ENCODE measurements at regions not wholly inside any gene's neighbourhood (a gene's known extent, or its start where the extent isn't known, plus 50 kb on each side); places are given as distances from the start of the nearest gene placed in this dataset.
A peak's percentile ranks its signal among the peaks of the same experiment; 100 is the strongest.
"Not testable (repeated sequence)": the region's sequence is repeated elsewhere in the genome, so short reads cannot be mapped to it uniquely, and the experiment has no call there.

DNA sequence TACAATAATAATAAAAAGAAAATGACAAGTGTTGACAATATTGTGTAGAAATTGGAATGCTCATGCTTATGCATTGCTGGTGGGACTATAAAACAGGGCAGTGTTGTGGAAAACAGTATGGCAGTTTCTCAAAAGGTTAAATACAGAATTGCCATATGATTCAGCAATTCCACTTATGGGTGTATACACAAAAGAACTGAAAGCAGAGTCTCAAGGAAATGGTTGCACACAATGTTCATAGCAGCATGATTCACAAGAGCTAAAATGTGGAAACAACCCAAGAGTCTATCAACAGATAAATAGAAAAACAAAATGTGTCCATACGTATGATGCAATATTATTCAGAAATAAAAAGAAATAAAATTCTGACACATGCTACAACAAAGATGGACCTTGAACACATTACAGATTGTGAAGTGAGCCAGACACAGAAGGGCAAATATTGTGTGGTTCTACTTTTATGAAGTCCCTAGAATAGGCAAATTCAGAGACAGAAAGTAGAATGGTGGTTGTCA is 64.8 kb upstream of the GRM8 start:
- ChIA-PET CTCF (interaction anchor here (0.6 kb wide), 1 partner anchor 57 kb away, joined by 3 read pairs; no protein-coding TSS in a partner anchor), POLR2A (no interaction called here)
- Mint-ChIP-seq H3K4me3 (no peak overlapping the region), H3K9me3 (ENCODE audit: low read depth) (peaks cover 3% of the 10 kb centered on the region), H3K36me3 (ENCODE audit: low read depth) (peaks cover 2% of the 10 kb centered on the region), H3K27me3 (peaks cover 12% of the 10 kb centered on the region), H3K27ac (no peak overlapping the region), H3K4me1 (peaks cover 9% of the 10 kb centered on the region)
- ATAC-seq: peak; percentile 34
- intact Hi-C loops (cut with DNase I, micrococcal nuclease): no loop called here
- DNase-seq: no peak

DNA sequence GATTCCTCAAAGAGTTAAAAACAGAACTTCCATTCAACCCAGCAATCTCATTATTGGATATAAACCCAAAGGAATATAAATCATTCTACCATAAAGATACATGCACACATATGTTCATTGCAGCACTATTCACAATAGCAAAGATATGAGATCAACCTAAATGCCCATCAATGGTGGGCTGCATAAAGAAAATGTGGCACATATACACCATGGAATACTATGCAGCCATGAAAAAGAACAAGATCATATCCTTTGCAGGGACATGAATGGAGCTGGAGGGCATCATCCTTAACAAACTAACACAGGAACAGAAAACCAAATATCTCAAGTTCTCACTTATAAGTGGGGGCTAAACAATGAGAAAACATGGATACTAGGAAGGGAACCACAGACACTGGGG is 64.1 kb upstream of the GRM8 start:
- CTCF ChIA-PET: interaction anchor here (0.6 kb wide), 1 partner anchor 56 kb away, joined by 3 read pairs; no protein-coding TSS in a partner anchor
- H3K36me3 Mint-ChIP-seq (ENCODE audit: low read depth): not testable (repeated sequence)

DNA sequence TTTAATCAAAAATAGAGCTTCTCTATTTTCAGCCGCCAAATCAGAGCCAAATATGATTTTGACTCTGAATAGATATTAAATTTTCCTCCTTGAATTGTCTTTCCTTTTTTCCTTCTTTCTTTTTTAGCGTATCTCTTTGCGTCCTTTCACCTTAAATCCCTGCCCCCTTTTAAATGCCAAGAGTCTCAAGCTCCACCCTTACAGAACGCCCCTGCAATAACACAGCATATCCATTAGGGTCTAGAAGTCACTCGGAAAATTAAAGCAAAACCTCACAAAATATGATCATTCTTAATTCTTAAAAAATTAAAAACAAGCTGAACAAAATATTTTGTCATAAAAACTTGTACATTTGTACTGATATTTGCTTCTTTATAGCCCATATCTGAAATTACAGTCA is 51.3 kb upstream of the GRM8 start:
- POLR2A ChIA-PET: no interaction called here
- H3K4me1 Mint-ChIP-seq: no peaks in the 10 kb centered on the region
- H3K9me3 Mint-ChIP-seq (ENCODE audit: low read depth): peaks cover 4% of the 10 kb centered on the region
- DNase-seq: no peak
- H3K27me3 Mint-ChIP-seq: peaks cover 18% of the 10 kb centered on the region
- no peak overlapping the region for H3K4me3 Mint-ChIP-seq
- intact Hi-C loops (cut with DNase I, micrococcal nuclease): no loop called here
- no peak overlapping the region for H3K27ac Mint-ChIP-seq
- CTCF ChIA-PET: interaction anchor here (0.7 to 0.8 kb wide), 2 partner anchors 12 to 281 kb away, joined by 3 to 4 read pairs; no protein-coding TSS in a partner anchor
- no peak for ATAC-seq
- H3K36me3 Mint-ChIP-seq (ENCODE audit: low read depth): no peaks in the 10 kb centered on the region

More for the DNA sequence above, 64.1 kb upstream of the GRM8 start:
- H3K27ac Mint-ChIP-seq; H3K9me3 Mint-ChIP-seq (ENCODE audit: low read depth); ATAC-seq; H3K4me3 Mint-ChIP-seq; H3K4me1 Mint-ChIP-seq; intact Hi-C loops (cut with DNase I, micrococcal nuclease); DNase-seq; POLR2A ChIA-PET: not testable (repeated sequence)
- H3K27me3 Mint-ChIP-seq: peaks cover 12% of the 10 kb centered on the region

DNA sequence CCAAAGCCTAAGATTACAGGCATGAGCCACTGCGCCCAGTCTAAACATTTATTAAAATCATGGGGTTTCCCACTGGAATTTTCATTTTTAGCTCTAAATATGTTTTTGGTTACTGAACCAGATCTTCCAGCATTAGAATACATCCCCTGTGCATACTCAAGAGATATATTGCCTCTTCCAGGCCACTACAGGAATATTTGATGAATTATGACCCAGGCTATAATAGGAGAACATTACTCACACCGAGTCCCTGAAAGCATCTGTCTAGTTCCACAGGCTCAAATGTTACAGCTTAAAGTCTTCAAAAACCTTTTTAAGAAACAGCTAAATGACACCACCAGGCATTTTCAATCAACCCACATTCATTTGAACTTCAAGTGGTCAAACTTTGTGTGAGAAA is 50.4 kb upstream of the GRM8 start:
- ChIA-PET POLR2A (no interaction called here), CTCF (no interaction called here)
- H3K9me3 Mint-ChIP-seq (ENCODE audit: low read depth): peaks cover 4% of the 10 kb centered on the region
- intact Hi-C loops (cut with DNase I, micrococcal nuclease): no loop called here
- DNase-seq (no peak), ATAC-seq (no peak)
- no peaks in the 10 kb centered on the region for H3K36me3 Mint-ChIP-seq (ENCODE audit: low read depth)
- H3K27ac Mint-ChIP-seq: no peak overlapping the region
- peaks cover 25% of the 10 kb centered on the region for H3K27me3 Mint-ChIP-seq
- no peaks in the 10 kb centered on the region for H3K4me1 Mint-ChIP-seq
- H3K4me3 Mint-ChIP-seq: no peak overlapping the region

All from activated CD4-positive, alpha-beta T cell treated with anti-CD3 and anti-CD28 coated beads for 36 hours (primary cell).